PFSK-1 (cell line): ENCODE measurements at regions not wholly inside any gene's neighbourhood (a gene's known extent, or its start where the extent isn't known, plus 50 kb on each side); places are given as distances from the start of the nearest gene placed in this dataset.

Source experiments
- FOXP2 ChIP-seq: optimal IDR thresholded peaks from 2 replicates; pipeline ENCODE3; 2011; ENCODE audit warnings: borderline replicate concordance, control low read depth, inconsistent platforms; ENCODE audit not compliant: insufficient read depth; ENCODE audit errors: extremely low read length, extremely low read depth
- POLR2AphosphoS5 ChIP-seq: IDR thresholded peaks from 2 replicates; pipeline ENCODE4 v1.6.1; 2012; ENCODE audit warnings: low read depth, mild to moderate bottlenecking, control low read depth, low read length, moderate library complexity
- SIN3A ChIP-seq: IDR thresholded peaks from 2 replicates; pipeline ENCODE4 v1.6.1; 2012; ENCODE audit warnings: mild to moderate bottlenecking, low read length, moderate library complexity, borderline replicate concordance; ENCODE audit not compliant: insufficient read depth
- TAF1 ChIP-seq: IDR thresholded peaks from 2 replicates; pipeline ENCODE4 v1.6.1; 2012; ENCODE audit warnings: low read length, control low read depth, borderline replicate concordance; ENCODE audit not compliant: insufficient read depth
- TF ChIP-seq, protein P1 (sequence below), 2 experiments: IDR thresholded peaks; 2 replicates each; pipeline versions ENCODE4 v1.6.1 to v1.8.0; 2011 to 2012; ENCODE audit warnings: low read depth in 2 of 2, low read length in 2 of 2, control low read depth in 1 of 2, inconsistent platforms in 1 of 2, mild to moderate bottlenecking in 1 of 2, moderate library complexity in 1 of 2; ENCODE audit not compliant: insufficient read depth in 1 of 2

- TF ChIP-seq TAF1, result no peak
- no peak for TF ChIP-seq POLR2AphosphoS5
- TF ChIP-seq SIN3A, result no peak
Measured at GRCh38 chr16:86429663-86430062, 80.7 kb upstream of the FOXF1 start.

DNA sequence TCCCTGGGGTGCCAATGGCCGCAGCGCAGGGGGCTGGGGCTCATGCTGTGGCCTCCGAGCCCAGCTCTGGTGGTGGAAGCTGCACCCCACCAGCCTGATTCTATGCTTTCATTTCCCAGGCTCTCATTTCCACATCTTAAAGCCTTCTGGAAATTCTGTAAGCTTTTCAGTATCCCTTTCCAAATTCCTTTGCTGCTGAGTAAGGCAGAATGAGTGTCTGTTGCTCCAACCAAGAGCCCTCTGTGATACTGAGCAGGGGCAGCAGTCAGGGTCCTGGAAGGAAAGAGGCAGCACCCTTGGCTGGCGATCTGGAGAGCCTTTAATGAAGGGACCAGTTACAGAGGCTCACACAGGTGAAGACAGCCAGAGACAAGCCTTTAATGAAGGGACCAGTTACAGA lies 79.5 kb upstream of the FOXF1 start:
- TF ChIP-seq TAF1 (no peak), POLR2AphosphoS5 (no peak)

DNA sequence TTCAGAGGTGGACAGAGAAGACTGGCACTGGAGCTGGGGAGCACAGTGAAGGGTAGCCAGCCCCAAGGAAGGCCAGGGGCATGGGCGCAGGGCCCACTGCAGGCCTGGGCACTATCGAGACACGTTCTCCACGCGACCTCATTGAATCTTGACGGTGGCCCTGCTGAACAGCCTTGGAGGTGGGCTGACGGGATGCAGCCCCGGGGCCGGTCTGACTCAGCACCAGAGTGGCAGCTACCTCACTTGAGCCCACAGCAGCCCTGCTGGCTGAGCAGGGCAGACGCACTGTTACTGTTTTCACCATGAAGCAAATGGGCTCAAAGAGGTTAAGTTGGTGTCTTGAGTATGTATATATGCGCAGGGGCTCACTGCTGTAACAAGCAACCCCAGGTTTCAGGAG lies 78.8 kb upstream of the FOXF1 start:
- TF ChIP-seq TAF1 (no peak), SIN3A (no peak), FOXP2 (no peak), POLR2AphosphoS5 (no peak)
- TF ChIP-seq, protein P1, sequence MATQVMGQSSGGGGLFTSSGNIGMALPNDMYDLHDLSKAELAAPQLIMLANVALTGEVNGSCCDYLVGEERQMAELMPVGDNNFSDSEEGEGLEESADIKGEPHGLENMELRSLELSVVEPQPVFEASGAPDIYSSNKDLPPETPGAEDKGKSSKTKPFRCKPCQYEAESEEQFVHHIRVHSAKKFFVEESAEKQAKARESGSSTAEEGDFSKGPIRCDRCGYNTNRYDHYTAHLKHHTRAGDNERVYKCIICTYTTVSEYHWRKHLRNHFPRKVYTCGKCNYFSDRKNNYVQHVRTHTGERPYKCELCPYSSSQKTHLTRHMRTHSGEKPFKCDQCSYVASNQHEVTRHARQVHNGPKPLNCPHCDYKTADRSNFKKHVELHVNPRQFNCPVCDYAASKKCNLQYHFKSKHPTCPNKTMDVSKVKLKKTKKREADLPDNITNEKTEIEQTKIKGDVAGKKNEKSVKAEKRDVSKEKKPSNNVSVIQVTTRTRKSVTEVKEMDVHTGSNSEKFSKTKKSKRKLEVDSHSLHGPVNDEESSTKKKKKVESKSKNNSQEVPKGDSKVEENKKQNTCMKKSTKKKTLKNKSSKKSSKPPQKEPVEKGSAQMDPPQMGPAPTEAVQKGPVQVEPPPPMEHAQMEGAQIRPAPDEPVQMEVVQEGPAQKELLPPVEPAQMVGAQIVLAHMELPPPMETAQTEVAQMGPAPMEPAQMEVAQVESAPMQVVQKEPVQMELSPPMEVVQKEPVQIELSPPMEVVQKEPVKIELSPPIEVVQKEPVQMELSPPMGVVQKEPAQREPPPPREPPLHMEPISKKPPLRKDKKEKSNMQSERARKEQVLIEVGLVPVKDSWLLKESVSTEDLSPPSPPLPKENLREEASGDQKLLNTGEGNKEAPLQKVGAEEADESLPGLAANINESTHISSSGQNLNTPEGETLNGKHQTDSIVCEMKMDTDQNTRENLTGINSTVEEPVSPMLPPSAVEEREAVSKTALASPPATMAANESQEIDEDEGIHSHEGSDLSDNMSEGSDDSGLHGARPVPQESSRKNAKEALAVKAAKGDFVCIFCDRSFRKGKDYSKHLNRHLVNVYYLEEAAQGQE (IDR thresholded peaks at IDR 0.05; ENCODE audit: insufficient read depth in 1 of 2, low read depth in 2 of 2, low read length in 2 of 2), result no peak

DNA sequence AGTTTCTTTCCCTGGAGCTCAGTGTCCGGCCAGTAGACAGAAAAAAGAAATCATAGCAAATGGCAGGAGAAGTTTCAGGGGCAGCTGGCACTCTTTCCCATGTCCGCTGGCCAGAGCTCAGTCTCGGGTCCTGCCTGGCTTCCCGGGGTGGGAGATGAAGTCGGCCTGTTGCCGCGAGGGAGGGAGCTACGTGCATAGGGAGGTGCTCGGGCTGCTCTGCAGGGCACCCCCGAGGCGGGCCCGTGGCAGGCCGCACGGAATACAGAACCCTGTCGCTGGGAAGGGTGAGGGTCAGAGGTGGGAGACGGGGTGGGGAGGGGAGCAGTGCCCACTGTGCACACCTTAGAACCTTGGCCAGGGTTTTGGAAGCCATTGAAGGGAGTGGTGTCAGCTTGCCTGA lies 78.3 kb upstream of the FOXF1 start:
- TF ChIP-seq SIN3A (no peak), TAF1 (no peak), FOXP2 (no peak), POLR2AphosphoS5 (no peak)
- TF ChIP-seq, protein P1 (IDR thresholded peaks at IDR 0.05; ENCODE audit: insufficient read depth in 1 of 2, low read depth in 2 of 2, low read length in 2 of 2), result no peak

- TF ChIP-seq FOXP2, result no peak
Measured at GRCh38 chr16:86432691-86433090, 77.6 kb upstream of the FOXF1 start.

- TF ChIP-seq POLR2AphosphoS5 (no peak), SIN3A (no peak), TAF1 (no peak), FOXP2 (no peak)
- TF ChIP-seq, protein P1 (IDR thresholded peaks at IDR 0.05; ENCODE audit: insufficient read depth in 1 of 2, low read depth in 2 of 2, low read length in 2 of 2), result no peak
Measured at GRCh38 chr16:86436466-86437185, 73.7 kb upstream of the FOXF1 start.

GRCh38 chr16:86437348-86437747 lies 73.0 kb upstream of the FOXF1 start:
- TF ChIP-seq POLR2AphosphoS5, result no peak
- TF ChIP-seq, protein P1 (IDR thresholded peaks at IDR 0.05; ENCODE audit: insufficient read depth in 1 of 2, low read depth in 2 of 2, low read length in 2 of 2), result no peak
- no peak for TF ChIP-seq FOXP2
- TF ChIP-seq SIN3A, result no peak
- no peak for TF ChIP-seq TAF1
